GM19238 (cell line): ENCODE measurements at regions not wholly inside any gene's neighbourhood (a gene's known extent, or its start where the extent isn't known, plus 50 kb on each side); places are given as distances from the start of the nearest gene placed in this dataset.
"Not testable (repeated sequence)": the region's sequence is repeated elsewhere in the genome, so short reads cannot be mapped to it uniquely, and the experiment has no call there.

Source experiments
- DNase-seq: peaks from one replicate; pipeline ENCODE4 v3.0.0; 2011; ENCODE audit warnings: low spot score; ENCODE audit not compliant: insufficient read length

DNA sequence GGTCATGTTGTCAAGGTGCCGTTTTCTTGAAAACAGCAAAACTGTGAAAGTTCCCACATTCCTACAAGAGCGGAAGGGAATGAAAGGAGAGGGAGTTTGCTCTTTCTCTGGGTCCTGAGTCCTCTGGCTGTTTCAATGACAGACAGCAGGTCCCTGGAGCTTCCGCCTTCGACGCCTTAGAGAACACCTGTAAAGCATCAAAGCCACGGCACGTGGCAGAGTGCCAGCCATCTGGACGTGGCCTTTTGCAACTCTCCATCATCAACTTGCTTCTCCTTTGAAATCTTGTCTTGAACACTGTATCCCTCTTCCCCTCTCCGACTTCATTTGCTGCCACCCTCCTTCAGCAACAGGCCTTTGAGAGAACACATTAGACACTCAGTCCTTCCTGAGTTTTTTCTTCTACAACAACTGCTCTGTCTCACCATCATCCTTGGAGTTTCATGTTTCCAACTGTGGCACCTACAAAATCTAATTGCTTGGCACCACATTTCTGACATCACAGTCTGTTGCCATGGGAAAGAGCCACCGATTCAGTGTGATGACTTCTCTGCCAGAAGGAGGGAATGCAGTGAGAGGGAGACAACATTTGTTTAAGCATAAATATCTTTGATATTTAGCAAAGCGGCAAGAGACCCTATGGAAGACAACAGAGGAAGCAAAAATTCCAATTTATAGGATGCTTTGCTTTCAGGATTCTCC, 204.9 kb upstream of the PTER start:
- no peak for DNase-seq

DNA sequence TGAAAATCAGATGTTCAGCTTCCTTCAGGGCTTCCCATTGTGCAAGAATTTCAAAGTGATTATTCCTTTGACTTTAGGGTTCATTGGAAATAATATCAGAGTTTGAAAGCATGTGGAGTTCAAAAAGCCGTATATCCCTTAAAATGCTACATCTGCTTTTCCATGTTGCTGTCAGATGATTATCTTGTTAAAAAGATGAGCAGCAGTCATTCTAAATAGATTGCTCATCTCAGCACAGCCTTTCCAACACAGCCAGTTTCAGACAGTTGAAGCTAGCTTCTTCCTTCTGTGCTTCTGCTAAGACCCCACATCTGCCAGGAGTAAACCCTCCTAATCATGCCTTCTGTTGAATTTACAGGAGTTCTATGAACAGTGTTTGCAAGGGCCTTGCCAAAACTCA, 204.4 kb upstream of the PTER start:
- no peak for DNase-seq

DNA sequence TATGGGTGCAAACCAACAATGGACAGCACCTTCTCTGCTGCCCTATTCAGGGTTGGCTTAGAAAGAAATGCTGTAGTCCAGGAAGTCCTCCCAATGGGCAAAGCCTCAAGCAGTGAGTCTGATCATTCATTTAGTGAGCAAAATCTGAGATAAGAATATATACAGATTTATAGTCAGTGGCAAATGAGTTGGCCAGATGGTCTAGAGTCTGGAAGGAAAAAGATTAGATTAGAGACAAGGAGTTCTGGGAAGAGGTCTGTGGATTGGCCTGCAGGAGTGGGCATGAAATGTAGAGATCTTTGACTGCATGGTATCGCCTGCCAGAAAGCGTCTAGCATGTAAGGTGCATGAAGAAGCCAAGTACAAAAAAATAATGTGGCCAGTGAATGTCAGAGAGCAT, 201.9 kb upstream of the PTER start:
- no peak for DNase-seq

DNA sequence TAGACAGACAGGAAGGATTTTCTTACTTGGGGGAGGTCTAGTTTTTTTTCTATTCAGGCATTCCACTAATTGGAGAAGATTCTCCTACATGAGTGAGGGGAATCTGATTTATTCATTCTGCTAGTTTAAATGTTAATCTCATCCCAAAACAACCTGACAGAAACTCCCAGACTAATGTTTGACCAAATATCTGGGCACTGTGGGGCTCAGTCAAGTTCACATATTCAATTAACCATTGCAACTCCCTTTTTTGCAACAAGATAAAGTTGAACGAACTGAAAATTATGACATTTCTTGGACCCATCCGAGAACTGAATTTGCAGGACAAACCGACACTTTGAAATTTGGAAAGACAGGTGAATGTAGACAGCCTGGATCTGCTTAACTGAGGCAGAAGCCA, 194.4 kb upstream of the PTER start:
- DNase-seq, result no peak

DNA sequence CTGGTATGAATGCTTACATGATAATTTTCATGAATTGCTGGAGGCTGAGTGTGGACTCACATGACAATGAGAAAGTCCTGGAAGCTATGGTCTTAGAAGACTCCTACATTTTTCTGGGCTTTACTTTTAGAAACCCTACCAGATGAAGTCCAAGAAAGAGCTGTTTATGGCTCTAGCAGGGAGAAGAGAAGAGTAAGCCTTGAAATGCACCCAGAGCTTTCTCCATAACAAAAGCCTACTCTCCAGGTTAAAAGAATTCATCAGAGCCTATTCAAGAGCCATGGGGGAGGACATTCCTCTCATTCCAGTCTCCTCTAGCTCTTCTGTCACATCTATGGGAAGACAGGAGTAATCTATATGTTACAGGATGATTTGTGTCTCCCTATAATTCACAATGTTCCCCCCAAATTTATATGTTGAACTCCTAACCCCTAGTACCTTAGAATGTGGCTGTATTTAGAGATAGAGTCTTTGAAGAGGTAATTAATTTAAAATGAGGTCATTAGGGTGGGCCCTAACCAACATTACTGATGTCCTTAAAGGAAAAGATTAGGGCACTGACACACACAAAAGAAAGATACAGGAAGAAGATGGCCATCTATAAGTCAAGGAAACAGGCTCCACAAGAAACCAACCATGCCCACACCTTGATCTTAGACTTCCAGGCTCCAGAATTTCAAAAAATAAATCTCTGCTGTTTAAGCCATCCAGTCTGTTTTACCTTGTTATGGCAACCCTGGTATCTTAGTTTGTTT, 193.8 kb upstream of the PTER start:
- no peak for DNase-seq

DNA sequence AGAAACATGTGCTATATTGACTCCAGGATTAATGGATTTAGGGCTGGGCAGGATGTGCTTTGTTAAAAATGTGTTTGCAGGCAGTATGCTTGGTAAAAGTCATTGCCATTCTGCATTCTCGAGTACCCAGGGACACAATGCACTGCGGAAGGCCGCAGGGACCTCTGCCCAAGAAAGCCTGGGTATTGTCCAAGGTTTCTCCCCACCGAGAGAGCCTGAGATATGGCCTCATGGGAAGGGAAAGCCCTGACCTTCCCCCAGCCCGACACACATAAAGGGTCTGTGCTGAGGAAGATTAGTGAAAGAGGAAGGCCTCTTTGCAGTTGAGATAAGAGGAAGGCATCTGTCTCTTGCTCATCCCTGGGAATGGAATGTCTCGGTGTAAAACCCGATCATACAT, 186.7 kb upstream of the PTER start:
- not testable (repeated sequence) for DNase-seq

DNA sequence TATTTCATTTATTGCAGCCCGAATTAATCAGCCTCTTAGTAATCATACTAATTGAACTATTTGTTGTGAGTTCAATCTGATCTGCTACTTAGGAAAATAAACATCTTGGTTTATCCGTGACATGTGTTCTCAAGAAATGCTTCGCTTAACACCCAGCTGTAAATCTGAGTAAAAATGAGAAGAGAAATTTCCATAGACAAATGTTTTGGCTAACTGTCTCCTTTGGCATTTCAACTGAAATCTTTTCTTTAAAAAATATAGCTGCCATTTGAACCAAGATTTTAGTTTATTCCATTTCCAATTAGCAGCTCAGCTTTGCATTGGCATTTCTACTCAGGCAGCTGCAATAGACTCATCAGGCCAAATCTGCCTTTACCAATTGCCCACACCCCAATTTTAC, 180.5 kb upstream of the PTER start:
- no peak for DNase-seq

DNA sequence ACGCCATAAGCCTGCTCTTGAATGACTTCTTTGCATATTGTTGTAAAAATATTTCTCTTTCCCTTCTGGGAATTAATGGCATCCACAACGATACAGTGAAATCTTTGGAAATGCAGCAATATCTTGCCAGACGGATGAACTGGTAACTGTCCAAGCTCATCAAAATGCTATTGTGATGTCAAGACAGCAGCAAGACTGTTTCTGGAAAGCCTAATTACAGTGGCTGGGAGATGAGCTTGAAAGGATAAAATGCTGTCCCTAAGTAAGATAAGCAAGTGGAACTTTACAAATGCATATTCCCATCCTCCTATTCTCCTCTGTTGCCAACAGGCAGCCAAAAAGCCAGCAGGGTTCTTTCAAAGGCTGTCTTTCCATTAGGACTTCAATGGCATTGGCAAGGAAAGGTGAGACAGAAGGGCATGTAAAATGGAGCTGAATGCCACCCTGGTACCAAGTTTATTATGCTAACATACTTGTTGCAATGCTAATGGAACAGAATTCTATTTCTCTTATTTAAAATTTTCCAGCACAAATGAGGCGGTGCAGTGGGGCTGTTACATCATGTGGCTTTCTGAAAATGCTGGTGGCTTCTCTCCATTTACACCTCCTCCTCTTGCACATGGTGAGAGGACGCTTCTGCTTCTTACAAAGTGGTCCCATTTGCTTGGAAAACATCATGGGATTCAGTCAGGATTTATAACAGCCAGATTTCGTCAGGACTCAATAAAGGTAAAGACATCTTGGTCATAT, 178.3 kb upstream of the PTER start:
- DNase-seq, result no peak

DNA sequence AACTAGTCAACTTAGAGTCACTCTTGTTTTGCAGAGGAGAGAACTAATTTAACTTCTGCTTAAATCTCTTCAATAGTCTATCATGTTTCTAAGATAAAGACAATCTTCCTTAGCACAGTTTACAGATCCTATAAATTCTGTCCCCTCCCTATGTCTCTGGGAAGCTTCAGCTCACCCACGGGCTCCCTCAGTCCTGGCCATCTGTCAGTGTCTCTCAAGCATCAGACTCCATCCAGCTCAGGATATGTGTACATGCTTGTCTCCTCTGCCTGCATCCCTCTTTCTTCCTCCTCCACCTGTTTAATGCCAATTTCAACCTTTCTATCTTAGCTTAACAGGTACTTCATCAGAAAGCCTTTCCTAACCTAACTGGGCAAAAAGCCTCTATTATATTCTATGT, 177.1 kb upstream of the PTER start:
- no peak for DNase-seq

DNA sequence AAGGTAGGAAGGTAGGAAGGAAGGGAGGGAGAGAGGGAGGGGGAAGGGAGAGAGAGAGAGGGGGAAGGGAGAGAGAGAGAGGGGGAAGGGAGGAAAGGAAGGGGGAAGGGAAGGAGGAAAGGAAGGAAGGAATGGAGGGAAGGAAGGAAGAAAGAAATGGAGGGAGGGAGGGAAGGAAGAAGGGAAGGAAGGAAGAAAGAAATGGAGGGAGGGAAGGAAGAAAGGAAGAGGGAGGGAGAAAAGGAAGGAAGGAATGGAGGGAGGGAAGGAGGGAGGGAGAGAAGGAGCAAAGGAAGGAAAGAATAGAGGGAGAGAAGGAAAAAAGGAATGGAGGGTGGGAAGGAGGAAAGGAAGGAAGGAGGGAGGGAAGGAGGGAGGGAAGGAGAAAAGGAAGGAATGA, 176.4 kb upstream of the PTER start:
- no peak for DNase-seq

DNA sequence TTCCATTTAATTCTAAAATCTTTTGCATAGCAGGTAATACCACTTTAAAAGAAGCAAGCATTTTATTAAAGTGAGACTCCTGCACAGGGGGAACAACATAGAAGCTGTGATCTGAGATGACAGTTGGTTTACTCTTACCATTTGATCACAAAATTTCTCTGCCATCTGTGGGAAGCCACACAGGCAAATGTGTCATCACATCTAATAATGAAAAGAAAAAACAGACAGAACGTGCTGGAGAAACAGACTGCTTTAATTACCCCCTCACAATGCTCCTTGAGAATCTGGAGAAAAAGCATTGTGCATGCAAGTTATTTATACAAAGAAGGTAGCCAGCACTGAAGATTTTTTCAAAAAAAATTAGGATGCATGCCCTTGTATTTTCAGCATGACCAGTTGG, 165.2 kb upstream of the PTER start:
- DNase-seq, result no peak

DNA sequence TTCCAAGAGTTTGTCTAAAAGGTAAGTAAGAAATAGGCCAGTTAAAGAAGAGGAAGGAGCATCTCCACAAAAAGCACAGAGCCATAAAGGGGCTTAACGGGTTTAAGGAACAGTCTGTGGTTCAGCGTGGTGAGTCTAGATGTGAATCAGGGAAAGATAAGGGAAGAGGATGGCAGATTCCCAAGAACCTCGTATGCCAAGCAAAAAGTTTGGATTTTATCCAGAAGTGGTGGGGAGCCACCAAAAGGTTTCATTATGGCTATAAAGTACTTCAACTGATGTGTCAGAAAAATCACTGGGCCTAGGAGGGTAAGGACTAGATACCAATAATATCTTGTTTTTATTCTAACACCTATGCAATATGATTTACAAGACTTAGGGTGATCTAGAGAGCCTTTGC, 161.9 kb upstream of the PTER start:
- no peak for DNase-seq

DNA sequence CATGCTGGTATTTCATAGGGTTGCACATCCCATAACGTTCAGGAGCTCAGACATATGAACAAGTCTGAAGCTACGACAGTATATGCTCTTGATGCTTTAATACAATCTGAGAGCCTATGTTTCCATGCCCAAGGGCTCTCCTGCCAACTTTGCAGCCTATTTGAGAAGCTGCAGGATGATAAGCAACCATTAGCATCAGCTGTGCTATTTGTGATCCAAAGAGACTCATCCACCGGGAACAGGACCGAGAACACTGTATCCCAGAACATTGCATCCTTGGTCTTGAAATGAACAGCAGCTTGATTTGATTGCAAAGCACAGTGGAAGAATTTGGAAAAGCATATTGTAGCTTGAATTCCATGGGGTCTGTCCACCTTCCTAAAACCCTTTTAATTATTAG, 156.2 kb upstream of the PTER start:
- no peak for DNase-seq

DNA sequence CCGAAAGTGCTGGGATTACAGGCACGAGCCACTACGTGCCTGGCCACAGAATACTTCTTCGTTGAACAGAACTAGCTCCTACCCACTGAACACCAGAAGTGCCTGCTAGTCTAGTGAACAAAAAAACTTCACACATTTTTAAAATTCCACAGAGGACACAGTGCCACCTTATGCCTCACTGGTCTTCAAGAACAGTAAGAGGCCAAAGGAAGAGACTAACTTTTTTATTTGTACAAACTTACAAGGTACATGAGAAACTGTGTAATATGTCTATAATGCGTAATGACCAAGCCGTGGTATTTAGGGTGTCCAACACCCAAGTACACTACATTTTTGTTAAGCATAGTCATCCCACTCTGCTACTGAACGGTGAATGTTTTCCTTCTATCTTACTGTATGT, 144.4 kb upstream of the PTER start:
- no peak for DNase-seq

DNA sequence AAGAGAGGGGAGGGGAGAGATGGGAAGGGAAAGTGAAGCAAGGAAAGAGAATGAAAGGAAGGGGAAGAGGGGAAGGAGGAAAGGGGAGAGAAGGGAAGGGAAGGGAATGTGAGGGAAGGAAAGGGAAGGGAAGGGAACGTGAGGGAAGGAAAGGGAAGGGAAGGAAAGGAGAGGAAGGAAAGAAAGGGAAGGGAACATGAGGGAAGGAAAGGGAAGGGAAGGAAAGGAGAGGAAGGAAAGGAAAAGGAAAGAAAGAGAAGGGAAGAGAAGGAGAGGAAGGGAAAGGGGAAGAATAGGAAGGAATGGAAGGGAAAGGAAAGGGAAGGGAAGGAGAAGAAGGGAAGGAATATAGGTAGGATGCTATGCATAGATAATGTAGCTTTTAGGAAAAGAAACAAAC, 139.7 kb upstream of the PTER start:
- DNase-seq, result no peak

DNA sequence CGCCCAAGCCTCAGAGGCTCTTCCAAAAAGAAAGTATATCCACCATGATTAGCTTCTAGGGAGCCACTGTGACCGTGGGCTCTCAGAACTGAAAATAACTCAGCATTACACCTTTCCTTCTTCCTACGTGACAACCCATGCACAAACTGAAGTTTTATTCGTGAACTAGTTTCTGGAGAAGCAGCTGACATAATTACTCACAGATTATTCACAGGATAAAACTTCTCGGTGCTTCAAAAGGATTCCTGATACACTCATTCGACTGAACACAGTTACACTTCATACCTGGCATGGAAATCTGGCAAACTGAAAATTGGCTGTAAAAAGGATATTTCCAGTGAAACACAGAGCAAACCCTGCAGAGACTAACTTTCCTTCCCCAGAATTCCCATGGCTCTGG, 139.2 kb upstream of the PTER start:
- DNase-seq, result no peak

DNA sequence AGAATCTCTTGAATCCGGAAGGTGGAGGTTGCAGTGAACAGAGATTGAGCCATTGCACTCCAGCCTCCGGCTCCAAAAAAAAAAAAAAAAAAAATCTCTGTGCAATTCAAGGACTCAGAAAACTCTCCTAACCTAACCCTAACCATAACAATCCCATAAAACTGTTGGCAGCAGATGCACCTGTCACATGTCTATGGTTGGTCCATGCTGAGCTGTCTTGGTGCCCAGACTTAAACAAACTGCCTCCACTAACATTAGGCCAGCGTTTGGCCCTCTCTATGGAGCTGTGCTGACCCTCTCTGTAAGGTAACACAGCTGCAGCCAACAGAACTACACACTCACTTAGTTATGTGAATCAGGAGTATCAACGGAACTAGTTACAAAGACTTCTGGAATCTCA, 132.5 kb upstream of the PTER start:
- no peak for DNase-seq

DNA sequence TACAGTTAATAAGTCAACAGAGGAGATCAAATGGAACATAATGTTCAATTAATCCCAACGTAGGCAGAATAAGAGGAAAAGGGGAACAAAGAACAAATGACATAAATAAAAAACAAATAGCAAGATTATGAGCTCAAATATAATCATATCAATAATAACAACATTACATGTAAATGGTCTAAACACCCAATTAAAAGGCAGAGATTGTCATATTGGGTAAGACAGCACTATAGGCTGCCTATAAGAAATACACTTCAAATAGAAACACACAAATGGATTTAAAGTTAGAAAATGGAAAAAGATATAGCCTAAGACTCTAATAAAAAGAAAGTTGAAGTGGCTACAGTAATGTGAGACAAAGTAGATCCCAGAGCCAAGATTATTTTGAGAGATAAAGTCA, 126.4 kb upstream of the PTER start:
- no peak for DNase-seq

DNA sequence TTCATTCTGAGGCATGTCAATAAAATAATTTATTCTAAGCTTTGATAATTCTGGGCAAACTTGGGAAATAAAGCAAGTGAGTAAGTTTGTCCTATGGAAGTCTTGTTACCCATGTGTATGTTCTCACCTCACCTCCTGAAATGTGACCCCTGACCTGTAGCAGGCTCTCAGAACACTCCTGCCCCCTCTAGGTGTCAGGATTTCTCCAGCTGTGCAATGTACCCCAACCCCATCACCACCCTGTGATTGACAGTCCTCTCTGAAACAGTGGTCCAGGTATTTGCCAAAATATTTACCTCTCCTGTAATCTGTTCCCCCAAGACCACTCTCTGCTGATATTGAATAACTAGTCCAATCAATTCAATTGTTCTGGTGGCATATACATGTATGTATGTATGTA, 122.6 kb upstream of the PTER start:
- DNase-seq, result no peak

DNA sequence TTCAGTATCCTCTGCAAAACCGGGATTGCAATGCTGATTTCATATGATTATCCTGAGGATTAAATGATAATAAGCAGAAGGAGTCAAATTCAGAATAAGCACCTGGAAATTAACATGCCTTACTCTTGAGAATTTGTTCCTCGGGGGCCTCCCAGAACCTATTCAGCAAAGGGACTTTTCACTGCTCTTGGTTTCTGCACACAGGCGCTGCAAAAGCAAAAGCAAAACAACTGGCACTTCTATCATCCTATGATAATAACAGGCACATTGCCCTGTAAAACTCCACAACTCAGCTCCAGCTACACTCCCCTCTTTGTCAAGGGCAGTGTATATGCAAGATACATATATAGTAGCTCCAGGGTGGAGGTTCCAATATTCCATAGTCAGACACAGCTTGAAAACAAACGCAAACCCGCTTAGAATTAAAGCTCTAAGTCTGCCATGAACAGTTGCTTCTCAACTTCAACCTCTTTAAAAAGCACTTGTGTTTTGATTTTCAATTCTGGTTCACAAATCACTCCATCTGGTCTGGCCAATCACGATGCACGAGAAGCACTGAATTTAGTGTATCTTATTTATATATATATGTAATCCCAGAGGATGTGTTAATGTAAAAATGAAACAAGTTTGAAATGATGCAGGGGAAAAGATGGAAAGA, 119.9 kb upstream of the PTER start:
- no peak for DNase-seq

DNA sequence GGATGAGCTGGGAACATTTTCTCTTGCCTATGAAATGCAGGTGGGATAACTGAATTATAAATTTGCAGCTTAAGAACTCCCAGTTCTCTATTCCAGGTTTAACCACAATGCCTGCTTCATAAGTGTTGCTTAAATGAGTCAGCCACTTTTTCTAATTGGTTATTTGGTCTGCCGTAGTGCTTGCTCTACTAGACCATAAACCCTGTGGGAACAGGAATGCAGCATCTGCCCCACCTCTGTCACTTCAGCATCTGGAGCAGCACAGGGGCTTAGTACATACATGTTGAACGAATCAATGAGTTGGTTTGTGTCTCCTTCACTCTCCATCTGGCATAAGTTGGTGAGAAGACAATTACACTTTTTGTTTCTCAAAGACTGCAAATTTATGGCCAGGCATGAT, 95.2 kb upstream of the PTER start:
- no peak for DNase-seq

DNA sequence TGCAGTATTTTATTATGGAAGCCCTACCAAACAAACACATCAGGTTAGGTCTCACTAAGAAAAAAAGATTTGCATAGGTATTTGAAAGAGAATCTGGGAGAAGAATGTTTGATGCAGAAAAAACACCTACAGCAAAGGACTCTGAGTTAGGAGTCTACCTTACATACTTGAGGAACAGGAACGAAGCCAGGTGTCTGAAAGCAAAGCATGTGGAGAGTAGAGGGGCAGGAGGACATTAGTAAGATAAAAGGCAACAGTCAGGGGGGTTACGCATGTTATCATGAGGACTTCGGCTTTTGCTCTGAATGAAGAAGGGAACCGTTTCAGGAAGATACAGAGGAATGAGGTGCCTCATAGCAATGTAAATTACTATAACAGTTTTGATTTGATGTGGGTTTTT, 87.9 kb upstream of the PTER start:
- DNase-seq, result no peak
